Fibroblast of villous mesenchyme (primary cell): ENCODE measurements at regions not wholly inside any gene's neighbourhood (a gene's known extent, or its start where the extent isn't known, plus 50 kb on each side); places are given as distances from the start of the nearest gene placed in this dataset.

Experiments used
- DNase-seq: peaks from one replicate; pipeline ENCODE4 v3.0.0-alpha.2; 2010; ENCODE audit warnings: low read depth
- H3K4me3 ChIP-seq: 2 replicates; pipeline ENCODE4 v1.5.1; 2011; ENCODE audit warnings: low read depth, mild to moderate bottlenecking, low read length
- TF ChIP-seq, protein P1 (sequence below): IDR thresholded peaks from 2 replicates; pipeline ENCODE4 v1.5.1; 2012; ENCODE audit warnings: low read depth, mild to moderate bottlenecking, low read length; ENCODE audit not compliant: insufficient read depth

DNA sequence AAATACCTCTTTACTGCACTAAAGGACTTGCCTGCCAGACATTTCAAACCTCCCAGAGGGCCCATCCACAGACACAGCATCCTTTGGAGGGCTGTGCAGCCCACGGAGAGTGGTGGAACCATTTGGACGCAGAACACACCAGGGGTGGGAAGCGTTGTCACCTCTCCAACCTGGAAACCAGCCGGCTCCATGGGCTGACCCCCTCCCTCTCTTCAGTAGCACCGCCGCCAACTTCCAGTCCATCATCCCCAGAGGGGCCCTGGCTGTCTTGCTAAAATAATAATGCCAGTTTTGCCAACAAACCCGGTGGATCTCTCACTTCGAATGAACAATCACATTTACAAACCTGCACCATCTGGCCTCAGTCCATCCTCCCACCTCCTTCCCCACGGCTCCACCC, 203.9 kb downstream of the FBXO15 start:
- H3K4me3 ChIP-seq = no peak overlapping the region
- DNase-seq = no peak
- TF ChIP-seq, protein P1, sequence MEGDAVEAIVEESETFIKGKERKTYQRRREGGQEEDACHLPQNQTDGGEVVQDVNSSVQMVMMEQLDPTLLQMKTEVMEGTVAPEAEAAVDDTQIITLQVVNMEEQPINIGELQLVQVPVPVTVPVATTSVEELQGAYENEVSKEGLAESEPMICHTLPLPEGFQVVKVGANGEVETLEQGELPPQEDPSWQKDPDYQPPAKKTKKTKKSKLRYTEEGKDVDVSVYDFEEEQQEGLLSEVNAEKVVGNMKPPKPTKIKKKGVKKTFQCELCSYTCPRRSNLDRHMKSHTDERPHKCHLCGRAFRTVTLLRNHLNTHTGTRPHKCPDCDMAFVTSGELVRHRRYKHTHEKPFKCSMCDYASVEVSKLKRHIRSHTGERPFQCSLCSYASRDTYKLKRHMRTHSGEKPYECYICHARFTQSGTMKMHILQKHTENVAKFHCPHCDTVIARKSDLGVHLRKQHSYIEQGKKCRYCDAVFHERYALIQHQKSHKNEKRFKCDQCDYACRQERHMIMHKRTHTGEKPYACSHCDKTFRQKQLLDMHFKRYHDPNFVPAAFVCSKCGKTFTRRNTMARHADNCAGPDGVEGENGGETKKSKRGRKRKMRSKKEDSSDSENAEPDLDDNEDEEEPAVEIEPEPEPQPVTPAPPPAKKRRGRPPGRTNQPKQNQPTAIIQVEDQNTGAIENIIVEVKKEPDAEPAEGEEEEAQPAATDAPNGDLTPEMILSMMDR = no peak

DNA sequence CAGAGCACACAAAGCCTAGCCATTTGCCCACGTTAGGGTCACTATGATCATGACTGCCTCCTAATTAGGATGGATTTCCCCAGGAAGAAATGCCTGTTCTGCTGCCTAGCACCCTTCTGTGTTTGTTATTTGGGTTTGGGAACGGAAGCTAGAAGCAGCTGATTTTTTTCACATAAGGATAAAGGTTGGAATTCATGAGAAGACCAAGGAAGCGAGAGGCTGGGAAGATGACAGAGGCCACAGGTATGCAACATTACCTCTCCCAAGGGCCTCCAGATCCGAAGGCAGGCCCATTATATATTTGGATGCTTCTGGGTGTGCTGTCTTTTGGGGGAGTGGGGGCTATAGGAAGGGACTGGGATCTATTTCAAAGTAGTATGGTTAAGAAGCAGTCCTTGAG, 204.7 kb downstream of the FBXO15 start:
- DNase-seq = no peak
- H3K4me3 ChIP-seq = no peak overlapping the region
- TF ChIP-seq, protein P1 = no peak

GRCh38 chr18:73942081-73942625, 205.5 kb downstream of the FBXO15 start:
- no peak for DNase-seq
- no peak overlapping the region for H3K4me3 ChIP-seq
- TF ChIP-seq, protein P1 = no peak

DNA sequence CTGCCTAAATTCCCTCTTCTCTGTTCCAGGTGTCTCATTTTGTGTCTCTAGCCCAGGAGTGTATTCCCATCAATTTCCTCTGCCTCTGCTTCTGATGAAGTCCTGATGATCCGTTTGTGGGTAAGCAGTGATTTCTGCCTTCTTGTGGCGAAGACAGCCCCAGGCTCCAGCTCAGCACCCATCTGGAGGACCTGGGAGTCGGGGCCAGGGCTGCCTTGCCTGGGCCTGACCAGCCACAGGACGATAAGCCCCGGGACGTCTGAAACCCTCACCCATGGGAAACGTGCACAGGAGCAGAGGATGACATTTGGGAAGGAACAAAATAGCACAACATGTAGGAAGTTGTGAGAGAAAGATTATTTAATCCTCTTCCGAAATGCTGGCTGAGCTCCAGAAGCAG, 206.9 kb downstream of the FBXO15 start:
- DNase-seq = no peak
- no peak overlapping the region for H3K4me3 ChIP-seq
- TF ChIP-seq, protein P1 = no peak

DNA sequence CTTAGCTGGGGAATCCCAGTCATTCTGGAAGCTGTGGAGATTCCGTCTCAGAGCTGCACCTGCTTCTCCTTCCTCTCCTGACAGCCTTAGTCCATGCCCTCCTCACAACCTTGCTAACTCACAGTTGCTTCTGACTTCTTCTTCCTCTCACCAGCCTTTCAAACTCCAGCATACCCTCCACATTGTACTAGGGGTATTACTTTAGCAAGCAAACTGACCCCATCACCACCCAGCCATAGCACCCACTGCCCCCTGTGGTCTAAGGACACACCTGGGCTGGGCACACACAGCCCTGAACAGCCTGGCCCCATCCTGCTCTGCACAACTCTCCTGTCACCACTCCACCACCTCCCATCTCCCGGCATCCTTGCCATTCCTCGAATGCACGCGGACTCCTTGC, 208.2 kb downstream of the FBXO15 start:
- no peak for DNase-seq
- H3K4me3 ChIP-seq = no peak overlapping the region
- TF ChIP-seq, protein P1 = no peak

DNA sequence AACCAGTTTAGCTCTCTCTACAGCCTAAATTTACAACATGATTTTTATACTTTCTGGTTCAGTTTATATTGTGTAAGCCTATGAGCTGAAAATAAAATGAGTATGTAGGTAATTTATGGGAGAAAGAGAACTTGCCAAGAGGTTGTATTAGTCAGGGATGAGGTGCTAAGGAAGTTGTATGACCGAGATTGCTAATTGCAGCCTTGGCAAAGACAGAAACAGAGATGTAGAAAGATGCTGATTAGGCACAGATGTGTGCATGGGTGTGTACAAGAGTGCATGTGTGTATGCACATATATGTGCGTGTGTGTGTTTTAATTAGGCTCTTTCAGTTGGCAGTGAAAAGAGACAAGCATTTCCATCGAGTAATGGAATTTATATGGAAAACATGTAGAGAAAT, 213.9 kb downstream of the FBXO15 start:
- no peak overlapping the region for H3K4me3 ChIP-seq
- no peak for DNase-seq
- TF ChIP-seq, protein P1 = no peak

DNA sequence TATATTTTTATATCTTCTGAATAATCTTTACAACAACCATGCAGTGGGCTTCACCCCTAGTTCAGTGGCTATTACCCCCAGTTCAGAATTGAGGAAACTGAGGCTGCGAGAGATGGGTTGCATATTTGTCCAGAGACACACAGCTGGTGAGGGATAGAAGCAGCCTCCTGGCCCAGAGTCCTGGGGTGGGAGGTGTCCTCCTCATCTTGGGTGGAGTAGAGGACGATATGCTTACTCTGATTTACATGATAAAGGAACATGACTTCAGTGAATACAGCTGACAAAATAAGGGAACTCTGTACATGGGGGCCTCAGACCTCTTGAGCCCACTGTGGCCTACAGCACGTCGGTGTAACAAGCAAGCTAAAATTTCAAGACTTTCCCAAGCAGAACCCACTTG, 214.7 kb downstream of the FBXO15 start:
- TF ChIP-seq, protein P1 = no peak
- no peak for DNase-seq
- no peak overlapping the region for H3K4me3 ChIP-seq
